ENCODE measurements at regions not wholly inside any gene's neighbourhood (a gene's known extent, or its start where the extent isn't known, plus 50 kb on each side); places are given as distances from the start of the nearest gene placed in this dataset.
"Not testable (repeated sequence)": the region's sequence is repeated elsewhere in the genome, so short reads cannot be mapped to it uniquely, and the experiment has no call there.

- no peak for TF ChIP-seq POLR2A (IDR thresholded peaks at IDR 0.05; ENCODE audit: low read depth, low read length)
- FAIRE-seq = no peak
- no peak for DNase-seq (ENCODE audit: insufficient read length, low spot score)
Observed at GRCh38 chr10:90042075-90042474, 340.7 kb downstream of the KIF20B start.

- DNase-seq (ENCODE audit: insufficient read length, low spot score) = no peak
- no peak for TF ChIP-seq POLR2A (IDR thresholded peaks at IDR 0.05; ENCODE audit: low read depth, low read length)
- no peak for FAIRE-seq
Observed at GRCh38 chr10:90047243-90047729, 345.9 kb downstream of the KIF20B start.

DNA sequence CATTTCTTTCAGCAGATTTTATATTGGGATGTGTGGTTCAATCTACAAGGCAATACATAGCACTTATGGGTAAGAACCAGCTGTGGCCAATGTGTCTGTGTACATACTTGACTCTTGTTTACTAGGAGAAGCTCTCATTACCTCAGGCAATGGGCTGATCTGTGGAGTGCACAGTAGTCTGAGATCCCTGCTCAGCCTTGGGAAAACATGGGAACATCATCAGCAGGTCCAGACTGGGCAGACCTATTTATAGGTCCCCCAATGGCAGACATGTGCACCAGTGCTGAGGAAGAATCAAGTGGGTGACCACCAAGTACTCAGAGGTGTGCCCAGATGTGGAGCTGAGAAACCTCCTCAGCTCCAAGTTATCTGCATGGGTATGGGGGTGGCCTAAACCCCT is 349.7 kb downstream of the KIF20B start:
- FAIRE-seq (no peak), DNase-seq (ENCODE audit: insufficient read length, low spot score) (no peak)
- TF ChIP-seq POLR2A (IDR thresholded peaks at IDR 0.05; ENCODE audit: low read depth, low read length) = no peak

DNA sequence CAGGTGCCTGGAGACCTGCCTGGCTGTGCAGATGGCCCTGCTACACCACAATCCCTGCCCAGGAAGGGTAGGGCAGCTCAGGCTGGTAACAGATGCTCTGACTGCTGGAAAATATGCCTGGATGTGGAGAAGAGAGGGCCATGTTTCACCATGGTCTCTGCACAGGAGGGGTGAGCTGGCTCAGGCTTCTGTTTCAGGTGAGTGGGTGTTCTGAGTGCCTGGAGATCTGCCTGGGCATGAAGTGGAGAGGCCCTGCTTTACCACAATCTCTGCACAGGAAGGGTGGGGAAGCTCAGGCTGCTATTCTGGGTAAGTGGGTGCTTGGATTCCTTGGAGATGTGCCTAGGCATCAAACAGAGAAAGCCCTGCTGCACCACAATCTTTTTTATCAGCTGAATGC is 350.1 kb downstream of the KIF20B start:
- DNase-seq (ENCODE audit: insufficient read length, low spot score) = no peak
- TF ChIP-seq POLR2A (IDR thresholded peaks at IDR 0.05; ENCODE audit: low read depth, low read length) = no peak
- FAIRE-seq = no peak

GRCh38 chr10:90062786-90063185 is 361.4 kb downstream of the KIF20B start:
- DNase-seq (ENCODE audit: insufficient read length, low spot score) (no peak), FAIRE-seq (no peak)
- no peak for TF ChIP-seq POLR2A (IDR thresholded peaks at IDR 0.05; ENCODE audit: low read depth, low read length)

DNA sequence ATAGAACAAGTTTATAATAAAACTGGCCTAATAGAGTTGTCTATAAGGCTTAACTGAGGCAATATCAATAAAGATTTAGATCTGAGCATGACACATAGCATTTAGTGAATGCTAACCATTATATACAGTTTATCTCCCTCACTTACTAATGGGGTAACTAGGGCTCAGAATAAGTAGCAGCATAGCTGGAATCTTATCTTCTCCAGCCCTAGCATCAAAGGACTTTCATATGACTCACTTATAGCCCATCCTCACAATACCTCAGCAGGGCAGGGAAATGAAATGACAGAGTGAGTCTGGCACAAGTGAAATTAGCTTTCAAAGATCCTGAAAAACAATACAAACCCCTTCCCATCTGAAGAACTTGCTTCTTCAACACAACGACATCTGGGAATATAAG is 362.9 kb downstream of the KIF20B start:
- TF ChIP-seq POLR2A (IDR thresholded peaks at IDR 0.05; ENCODE audit: low read depth, low read length) = no peak
- DNase-seq (ENCODE audit: insufficient read length, low spot score) = no peak
- no peak for FAIRE-seq

- FAIRE-seq (no peak), DNase-seq (ENCODE audit: insufficient read length, low spot score) (no peak)
- TF ChIP-seq POLR2A (IDR thresholded peaks at IDR 0.05; ENCODE audit: low read depth, low read length) = no peak
Observed at GRCh38 chr10:90066435-90066834, 365.0 kb downstream of the KIF20B start.

GRCh38 chr10:90075995-90076394 is 374.6 kb downstream of the KIF20B start:
- no peak for TF ChIP-seq POLR2A (IDR thresholded peaks at IDR 0.05; ENCODE audit: low read depth, low read length)
- DNase-seq (ENCODE audit: insufficient read length, low spot score) = no peak

DNA sequence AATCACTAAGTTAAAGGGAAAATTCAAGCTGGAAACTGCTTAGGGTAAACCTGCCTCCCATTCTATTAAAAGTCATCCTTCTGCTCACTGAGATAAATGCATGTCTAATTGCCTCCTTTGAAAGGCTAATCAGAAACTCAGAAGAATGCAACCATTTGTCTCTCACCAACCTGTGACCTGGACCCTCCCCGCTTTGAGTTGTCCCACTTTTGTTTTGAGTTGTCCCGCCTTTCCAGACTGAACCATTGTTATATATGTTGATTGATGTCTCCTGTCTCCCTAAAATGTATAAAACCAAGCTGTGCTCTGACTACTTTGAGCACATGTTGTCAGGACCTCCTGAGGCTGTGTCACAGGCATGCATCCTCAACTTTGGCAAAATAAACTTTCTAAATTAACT is 378.4 kb downstream of the KIF20B start:
- DNase-seq (ENCODE audit: insufficient read length, low spot score) (no peak), FAIRE-seq (no peak)
- no peak for TF ChIP-seq POLR2A (IDR thresholded peaks at IDR 0.05; ENCODE audit: low read depth, low read length)

More at GRCh38 chr10:90075995-90076394, 374.6 kb downstream of the KIF20B start:
- FAIRE-seq = no peak

GRCh38 chr10:90086606-90087190 is 385.3 kb downstream of the KIF20B start:
- FAIRE-seq = not testable (repeated sequence)

GRCh38 chr10:90087197-90088023 is 386.0 kb downstream of the KIF20B start:
- DNase-seq (ENCODE audit: insufficient read length, low spot score) (peak; percentile 19), FAIRE-seq (peak; percentile 92)
- no peak for TF ChIP-seq POLR2A (IDR thresholded peaks at IDR 0.05; ENCODE audit: low read depth, low read length)

More at GRCh38 chr10:90086606-90087190, 385.3 kb downstream of the KIF20B start:
- not testable (repeated sequence) for DNase-seq (ENCODE audit: insufficient read length, low spot score)

DNA sequence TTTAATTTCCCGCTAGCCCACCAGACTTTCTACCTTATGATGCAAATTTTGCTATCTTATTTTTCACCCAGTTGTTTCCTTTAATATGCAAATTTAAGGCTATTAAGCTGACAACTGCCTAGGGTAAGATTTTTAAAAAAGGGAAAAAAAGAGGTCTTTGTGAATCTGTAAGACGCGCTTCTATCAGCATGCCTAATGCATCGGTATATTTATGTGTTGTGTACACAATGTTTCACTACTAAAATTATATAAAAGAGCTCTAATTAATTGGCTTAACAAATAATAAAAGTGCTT is 386.6 kb downstream of the KIF20B start:
- no peak for TF ChIP-seq POLR2A (IDR thresholded peaks at IDR 0.05; ENCODE audit: low read depth, low read length)
- DNase-seq (ENCODE audit: insufficient read length, low spot score) = no peak
- no peak for FAIRE-seq

DNA sequence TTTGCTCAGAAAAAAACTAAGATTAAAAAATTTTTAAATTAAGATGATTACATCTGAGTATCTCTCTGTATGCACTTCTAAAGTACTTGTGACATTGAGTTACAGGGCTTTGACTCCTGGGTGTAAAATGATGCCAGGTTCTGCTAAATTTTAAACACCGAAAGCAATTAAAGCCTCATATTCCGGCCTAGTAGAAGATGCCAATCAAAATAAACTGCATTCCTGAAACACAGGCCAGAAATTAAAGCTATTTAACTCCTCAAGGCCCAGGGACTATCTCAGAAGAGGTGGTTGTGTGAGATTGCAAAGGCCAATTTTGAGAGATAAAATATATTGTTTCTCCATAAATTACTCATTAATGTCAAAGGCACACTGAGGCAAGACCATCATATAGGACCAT is 388.3 kb downstream of the KIF20B start:
- no peak for TF ChIP-seq POLR2A (IDR thresholded peaks at IDR 0.05; ENCODE audit: low read depth, low read length)
- no peak for FAIRE-seq
- DNase-seq (ENCODE audit: insufficient read length, low spot score) = no peak

GRCh38 chr10:90096196-90096595 is 394.8 kb downstream of the KIF20B start:
- FAIRE-seq (no peak), DNase-seq (ENCODE audit: insufficient read length, low spot score) (no peak)
- TF ChIP-seq POLR2A (IDR thresholded peaks at IDR 0.05; ENCODE audit: low read depth, low read length) = no peak

DNA sequence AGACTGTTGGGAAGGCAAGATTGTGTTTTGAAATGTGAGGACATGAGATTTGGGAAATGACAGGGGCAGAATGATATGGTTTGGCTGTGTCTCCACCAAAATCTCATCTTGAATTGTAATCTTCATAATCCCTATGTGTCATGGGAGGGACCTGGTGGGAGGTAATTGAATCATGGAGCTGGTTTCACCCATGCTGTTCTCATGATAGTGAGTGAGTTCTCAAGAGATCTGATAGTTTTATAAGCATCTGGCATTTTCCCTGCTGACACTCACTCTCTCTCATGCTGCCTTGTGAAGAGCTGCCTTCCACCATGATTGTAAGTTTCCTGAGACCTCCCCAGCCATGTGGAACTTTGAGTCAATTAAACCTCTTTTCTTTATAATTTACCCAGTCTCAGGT is 406.2 kb downstream of the KIF20B start:
- not testable (repeated sequence) for FAIRE-seq; DNase-seq (ENCODE audit: insufficient read length, low spot score)
